Germinal center (tissue), 1 donor: ENCODE measurements at regions not wholly inside any gene's neighbourhood (a gene's known extent, or its start where the extent isn't known, plus 50 kb on each side); places are given as distances from the start of the nearest gene placed in this dataset.
"Not testable (repeated sequence)": the region's sequence is repeated elsewhere in the genome, so short reads cannot be mapped to it uniquely, and the experiment has no call there.

Experiments
- DNase-seq: peaks from one replicate; pipeline ENCODE4 v3.0.0; 2012; ENCODE audit warnings: mixed read lengths, low spot score

DNA sequence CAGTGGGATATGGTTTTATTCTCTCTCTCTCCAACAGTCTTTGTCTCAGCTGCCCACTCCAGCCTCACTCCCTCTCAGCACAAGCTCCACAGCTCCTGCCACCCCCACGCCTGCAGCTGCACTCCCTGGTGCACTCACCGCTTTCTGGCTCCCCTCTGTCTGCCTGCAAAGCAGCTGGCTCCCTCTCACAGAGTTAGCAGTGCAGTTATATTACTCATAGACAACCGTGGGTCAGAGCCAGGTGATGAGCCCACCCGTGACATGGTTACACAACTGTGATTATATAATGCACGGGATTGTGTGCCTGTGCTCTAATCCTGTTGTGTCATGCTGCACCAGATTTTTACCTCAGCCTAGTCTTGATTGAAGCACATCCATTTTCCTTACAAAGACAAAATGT, 276.9 kb upstream of the CHAC2 start:
- DNase-seq: no peak

DNA sequence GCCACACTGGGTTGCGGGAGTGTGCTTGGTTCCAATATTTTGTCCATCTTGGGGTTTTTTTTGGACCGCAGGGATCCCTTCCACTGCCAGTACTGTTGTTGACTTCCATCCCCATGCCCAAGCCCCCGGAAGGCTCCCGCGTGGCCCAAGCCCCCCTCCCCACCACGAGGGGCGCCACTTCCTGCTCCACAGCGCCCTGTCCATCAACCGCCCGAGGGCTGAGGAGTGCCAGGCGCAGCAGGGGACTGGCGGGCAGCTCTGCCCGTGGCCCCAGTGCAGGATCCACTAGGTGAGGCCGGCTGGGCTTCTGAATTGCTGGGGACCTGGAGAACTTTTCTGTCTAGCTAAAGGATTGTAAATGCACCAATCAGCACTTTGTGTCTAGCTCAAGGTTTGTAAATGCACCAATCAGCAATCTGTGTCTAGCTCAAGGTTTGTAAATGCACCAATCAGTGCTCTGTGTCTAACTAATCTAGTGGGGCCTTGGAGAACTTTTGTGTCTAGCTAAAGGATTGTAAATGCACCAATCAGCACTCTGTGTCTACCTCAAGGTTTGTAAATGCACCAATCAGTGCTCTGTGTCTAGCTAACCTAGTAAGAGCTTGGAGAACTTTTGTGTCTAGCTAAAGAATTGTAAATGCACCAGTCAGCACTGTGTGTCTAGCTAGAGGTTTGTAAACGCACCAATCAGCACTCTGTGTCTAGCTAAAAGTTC, 281.3 kb upstream of the CHAC2 start:
- not testable (repeated sequence) for DNase-seq

DNA sequence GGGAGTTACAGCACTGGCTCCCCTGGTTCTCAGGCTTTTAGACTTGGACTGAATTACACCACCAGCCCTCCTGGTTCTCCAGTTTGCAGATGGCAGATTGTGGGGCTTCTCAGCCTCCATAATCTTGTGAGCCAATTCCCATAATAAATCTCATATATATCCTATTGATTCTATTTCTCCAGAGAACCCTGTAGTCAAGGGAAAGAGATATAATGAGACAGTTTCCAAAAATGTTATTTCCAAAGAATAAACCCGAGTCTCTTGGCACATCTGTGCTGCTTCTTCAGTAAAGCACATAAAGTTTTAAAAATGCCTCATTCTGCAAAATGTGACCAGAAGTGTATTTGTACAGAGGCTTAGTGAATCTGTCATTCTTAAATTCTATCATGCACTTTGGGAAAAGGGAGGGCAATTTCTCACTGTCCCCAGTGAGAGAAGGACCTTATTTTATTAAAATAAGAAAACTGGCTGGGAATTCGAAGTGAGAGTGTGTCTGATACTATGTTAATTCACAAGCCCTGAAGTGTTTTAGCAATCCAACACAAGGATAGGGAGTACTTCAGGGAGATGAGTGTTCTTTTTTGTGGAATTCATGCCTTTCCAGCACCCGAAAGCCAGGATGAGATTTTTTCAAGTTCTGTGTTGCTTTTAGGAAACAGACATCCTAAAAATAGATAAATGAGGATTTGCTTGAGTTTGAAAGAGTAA, 282.4 kb upstream of the CHAC2 start:
- DNase-seq: no peak

- no peak for DNase-seq
Measured at GRCh38 chr2:53484531-53484930, 283.1 kb upstream of the CHAC2 start.

DNA sequence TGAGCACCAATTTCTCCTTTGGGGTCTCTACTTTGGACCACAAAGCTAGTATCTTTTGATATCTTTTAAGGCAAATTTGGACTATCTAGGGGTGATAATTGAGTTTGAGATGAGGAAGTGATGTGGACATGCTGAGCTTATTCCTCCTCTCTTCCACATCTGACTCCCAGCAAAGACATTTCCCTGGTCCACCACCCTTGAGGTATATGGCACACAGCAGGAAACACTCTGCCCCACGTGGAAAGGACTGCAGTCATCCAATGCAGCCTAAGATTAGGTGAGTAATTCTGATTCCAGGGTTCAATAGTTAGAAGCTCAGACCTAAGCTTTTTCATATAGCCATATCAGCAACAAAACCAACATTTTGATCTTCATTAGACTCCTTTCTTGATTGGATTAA, 290.1 kb upstream of the CHAC2 start:
- DNase-seq: no peak

DNA sequence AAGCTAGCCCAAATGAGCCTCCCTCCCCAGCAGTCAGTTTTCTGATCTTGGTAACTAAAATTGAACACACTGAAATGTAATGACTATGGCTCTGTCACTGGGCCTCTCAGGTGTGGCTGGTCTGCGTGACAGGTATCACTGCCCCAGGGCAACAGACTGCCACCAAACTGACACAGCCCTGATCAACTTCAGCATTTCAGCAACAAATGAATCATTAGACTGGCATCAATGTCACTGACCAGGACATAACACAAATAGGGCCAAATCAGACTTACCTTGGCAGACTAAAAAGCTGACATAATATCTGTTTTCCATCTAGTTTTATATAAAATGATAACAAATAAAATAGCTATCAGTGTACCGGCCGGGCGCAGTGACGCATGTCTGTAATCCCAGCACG, 290.8 kb upstream of the CHAC2 start:
- DNase-seq: no peak

GRCh38 chr2:53475766-53476165, 291.8 kb upstream of the CHAC2 start:
- no peak for DNase-seq

DNA sequence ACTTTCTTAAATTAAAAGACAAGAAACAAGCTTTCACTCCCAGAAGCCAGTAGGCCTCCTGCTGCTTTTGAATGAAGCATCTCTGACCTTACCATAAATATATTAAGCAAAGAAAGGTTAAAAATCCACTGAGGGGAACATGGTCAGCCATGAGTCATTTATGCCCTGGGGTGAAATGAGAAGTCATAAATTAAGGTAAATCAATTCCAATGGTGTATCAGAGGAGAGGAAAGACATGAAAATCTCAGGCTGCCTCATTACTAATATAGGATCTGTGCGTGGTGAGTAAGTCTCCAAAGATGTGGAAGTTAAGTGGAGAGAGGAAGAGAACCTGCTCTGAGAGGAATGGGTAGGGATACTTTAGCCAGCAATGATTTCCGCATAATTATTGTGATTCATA, 292.3 kb upstream of the CHAC2 start:
- DNase-seq: no peak

GRCh38 chr2:53474914-53475313, 292.7 kb upstream of the CHAC2 start:
- DNase-seq: no peak

DNA sequence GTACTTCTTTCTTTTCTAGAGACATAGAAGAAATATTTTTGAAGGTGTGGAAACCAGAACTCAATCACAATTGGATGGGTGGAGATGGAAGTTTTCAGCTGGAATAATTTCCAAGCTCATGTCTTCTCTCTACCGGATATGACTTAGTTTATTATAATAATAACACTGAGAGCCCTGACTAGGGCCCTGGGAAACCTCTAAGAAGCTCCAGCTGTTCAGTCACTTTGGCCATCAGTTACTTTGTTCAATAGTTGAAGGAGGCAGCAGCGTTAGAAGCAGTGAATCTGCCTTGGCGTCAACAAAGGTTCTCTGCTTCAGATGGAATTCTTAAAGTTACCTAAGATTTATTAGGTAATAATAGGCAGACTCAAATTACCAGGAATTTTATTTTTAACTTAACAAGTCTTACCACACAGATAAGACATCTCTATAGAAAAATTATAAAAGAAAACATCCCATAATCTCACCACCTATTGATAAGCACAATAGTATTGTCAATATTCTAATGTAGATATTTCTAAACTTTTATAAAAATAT, 293.8 kb upstream of the CHAC2 start:
- DNase-seq: no peak

DNA sequence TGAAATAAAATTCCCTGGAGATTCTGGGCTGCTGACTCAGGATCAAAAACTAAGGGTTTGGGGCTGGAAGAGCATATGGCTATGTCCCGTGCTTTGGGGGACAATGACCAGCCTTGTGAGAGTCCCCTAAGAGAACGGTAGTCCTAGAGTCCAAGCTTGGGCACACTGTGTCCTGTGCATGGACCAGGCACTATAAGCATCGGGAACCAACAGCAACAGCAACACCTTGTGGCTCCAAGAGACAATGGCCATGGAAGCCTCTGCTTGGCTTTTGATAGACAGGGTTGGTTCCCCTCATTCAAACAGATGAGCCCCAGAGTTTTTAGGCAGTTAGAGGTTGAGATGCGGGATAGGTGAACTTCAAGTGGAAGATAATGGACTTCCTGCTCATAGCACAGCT, 294.4 kb upstream of the CHAC2 start:
- DNase-seq: no peak

DNA sequence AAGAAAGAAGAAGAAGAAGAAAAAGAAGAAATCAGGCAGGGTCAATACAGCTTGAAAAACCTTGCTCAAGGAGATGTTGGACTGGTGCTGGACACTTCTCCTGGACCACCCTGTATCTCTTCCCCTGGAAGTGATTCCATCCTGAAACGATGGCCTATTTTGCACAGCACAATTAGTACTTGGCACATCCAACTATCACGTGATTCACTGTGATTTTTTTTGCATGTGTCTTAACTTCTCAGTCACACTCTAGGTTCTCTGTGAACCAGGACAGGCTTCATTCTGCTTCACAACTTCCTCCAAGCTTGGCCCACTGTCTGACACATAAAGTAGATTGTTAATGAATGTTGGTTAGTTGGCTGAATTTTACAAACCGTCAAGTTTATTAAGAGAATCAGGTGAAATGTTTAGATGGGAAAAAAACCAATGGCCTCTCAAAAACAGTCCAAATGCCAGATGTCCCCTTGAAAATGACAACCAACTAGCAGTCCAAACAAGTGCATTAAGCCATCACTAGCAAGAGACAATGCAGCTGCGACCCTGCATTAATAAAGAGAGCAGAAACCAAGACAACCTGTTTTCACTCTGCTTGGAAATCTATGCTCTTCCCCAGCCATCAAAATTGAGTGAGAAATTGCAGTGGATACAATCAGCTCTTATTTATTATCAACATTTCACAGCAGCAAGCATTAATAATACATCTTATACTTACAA, 300.0 kb upstream of the CHAC2 start:
- DNase-seq: no peak

DNA sequence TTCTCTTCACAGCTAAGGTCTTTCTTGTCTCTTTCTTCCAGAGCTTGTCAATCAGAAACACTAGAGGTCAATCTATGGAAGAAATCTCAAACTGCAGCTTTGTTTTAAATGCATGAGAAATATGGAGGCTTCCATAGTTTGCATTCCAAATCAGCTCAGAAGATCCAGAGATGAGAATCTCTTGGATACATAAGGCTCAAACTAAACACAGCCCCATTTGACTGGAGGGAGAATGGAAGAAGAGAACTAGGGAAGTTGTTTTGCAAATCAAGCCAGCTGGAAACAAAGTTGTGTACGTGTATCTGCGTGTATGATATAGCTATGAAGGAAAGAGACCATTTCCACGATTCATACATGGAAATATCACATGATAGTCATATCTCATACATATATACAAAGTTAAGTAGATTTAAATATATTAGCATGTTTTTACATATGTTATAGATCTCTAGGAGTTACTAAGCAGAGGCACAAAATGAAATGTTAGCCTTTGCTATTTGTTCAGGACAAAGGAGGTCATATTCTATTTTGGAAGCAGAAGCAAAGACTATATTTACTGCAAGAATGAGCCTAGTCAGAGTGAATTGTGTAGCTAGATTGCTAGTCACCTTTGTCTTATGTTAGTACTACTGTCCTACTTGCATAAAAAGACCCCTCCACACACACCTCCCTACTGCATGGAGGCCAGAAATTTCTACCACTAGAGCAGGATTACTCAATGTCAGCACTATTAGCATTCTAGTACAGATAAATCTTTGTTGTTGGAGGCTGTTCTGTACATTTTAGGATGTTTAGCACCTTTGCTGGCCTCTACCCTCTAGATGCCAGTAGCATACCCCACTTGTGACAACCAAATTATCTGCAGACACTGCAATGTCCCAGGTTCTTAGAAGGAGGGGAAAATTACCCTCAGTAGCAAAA, 303.5 kb upstream of the CHAC2 start:
- DNase-seq: no peak

- DNase-seq: no peak
Measured at GRCh38 chr2:53460937-53461336, 306.7 kb upstream of the CHAC2 start.

DNA sequence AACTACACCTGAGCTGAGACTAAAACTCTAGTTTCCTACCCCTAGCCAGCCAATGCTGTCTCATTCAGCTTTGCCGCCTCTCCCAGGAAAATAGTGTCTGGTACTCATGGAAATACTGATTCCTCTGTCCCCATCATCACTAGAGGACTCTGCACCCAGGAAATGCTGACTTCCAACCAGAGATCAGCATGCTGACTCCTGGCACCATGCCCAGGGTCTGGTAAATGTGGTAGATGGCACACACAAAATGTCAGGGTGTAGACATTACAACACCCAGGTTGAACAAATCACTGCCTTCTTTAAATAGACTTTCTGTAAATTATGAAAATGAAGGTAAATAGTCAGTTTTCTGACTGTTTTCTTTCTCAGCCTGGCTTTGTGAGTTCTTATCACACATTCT, 307.3 kb upstream of the CHAC2 start:
- DNase-seq: no peak

DNA sequence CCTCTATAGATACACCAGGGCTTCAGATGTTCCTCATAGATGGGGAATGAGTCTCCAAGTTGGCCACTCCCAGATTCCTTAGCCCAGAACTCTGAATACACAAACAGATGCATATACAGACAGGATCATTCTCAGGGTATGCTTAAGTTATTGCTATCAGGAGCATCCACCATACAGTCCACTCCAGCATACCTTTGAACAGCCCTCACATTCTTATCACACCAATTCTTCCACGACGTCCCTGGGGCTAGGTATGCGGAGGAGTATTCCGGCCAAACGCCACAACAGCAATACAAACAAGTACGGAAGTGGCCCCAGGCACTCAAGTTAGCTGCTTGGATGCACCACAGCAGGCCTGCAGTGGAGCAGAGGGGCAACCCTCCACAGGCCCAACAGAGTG, 312.5 kb upstream of the CHAC2 start:
- DNase-seq: no peak

GRCh38 chr2:53452957-53453748, 314.5 kb upstream of the CHAC2 start:
- no peak for DNase-seq

DNA sequence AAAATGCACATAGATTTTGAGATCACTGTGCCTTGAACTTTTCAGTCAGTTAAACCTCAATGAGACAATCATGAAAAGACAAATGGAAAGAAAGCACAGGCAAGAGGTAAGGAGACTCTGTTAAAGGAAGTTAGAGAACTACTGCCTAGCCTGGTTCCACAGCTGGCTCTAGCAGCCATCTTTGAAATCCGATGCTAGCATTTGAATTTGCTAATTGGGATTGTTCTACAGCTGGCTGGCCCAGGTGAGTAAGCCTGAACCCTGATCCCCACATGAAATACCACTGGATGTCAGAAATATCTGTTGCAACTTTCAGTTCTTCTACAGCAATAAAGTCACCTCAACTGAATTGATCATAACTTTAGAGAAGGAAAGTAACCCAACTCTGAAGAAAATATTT, 315.2 kb upstream of the CHAC2 start:
- no peak for DNase-seq

DNA sequence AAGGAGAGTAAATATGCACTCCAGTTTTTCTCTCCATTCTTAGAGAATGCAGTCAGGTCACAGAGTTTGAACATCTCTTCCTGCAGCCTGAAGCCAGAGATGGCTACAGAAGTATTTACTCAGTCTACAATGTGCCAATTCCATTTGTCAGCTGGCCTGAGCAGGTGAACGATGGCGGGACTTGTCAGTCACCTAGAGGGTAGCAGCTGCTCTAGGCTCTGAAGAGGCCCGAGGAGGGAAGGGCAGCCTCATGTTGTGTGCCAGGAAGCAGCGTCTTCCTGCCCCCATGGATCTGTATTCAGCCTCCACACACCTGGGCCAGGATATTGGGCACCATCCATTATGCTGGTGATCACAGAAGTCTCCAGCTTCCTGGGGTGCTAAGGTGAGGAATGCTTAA, 316.7 kb upstream of the CHAC2 start:
- no peak for DNase-seq

DNA sequence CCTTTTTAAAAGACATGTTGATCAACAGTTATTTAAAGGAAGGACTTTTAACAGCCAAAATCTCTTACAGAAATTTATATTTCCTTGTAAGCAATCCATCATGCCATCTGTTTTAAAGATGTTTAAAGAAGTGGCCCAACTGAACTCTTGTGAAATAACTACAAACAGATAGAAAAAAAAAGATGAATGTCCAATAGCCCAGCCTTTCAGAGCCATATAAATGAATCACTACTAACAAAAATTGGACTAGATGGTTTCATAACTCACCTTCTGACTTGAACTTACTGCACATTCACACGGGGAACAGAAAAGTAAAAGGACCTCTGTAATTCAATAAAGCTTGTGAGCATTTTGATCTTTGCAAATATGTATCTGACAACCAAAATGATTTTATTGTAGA, 319.0 kb upstream of the CHAC2 start:
- DNase-seq: no peak

- DNase-seq: no peak
Measured at GRCh38 chr2:53448086-53448485, 319.5 kb upstream of the CHAC2 start.
